AG04449 (cell line): ENCODE measurements at regions not wholly inside any gene's neighbourhood (a gene's known extent, or its start where the extent isn't known, plus 50 kb on each side); places are given as distances from the start of the nearest gene placed in this dataset.
"Not testable (repeated sequence)": the region's sequence is repeated elsewhere in the genome, so short reads cannot be mapped to it uniquely, and the experiment has no call there.

Experiments used
- CTCF ChIA-PET: fragments of 350-600 bp; formaldehyde crosslinking; extraction: SDS; loops from one replicate; lab custom pipeline; 2021; ENCODE audit warnings: antibody characterized with exemption; lab: Yijun Ruan, JAX
- POLR2A ChIA-PET: fragments of 400-600, 350-600 bp; formaldehyde crosslinking; extraction: SDS; loops from one replicate; lab custom pipeline; 2020; ENCODE audit warnings: antibody characterized with exemption, inconsistent platforms; lab: Yijun Ruan, JAX
- DNase-seq: peaks from one replicate; pipeline ENCODE4 v3.0.0-alpha.2; 2010; ENCODE audit warnings: low read depth, low spot score
- H3K4me3 ChIP-seq: 2 replicates; pipeline ENCODE4 v1.5.1; 2011; ENCODE audit warnings: low read depth, mild to moderate bottlenecking, control low read depth, low read length
- TF ChIP-seq, protein P1 (sequence below): IDR thresholded peaks from one replicate; pipeline ENCODE4 v1.5.1; 2011; ENCODE audit warnings: mild to moderate bottlenecking, moderate library complexity, low read length, control low read depth, inconsistent platforms; ENCODE audit not compliant: insufficient read depth; ENCODE audit errors: missing control alignments

DNA sequence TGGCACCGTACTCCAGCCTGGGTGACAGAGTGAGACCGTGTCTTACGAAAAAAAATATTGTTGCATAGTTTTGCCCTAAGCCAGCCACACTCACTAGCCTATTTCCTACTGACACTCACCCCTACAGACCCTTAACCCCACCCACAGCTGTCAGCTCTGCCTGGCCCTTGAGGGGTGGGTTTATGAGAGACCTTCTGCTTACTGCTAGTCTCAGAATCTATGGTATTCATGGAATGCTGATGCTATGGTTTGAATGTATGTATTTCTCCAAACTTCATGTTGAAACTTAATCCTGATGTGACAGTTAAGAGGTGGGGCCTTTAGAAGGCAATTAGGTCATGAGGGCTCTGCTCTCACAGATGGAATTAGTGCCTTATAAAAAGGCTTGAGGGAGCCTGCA is 79.2 kb upstream of the LRCH1 start:
- no peak for DNase-seq
- no peak overlapping the region for H3K4me3 ChIP-seq
- TF ChIP-seq, protein P1, sequence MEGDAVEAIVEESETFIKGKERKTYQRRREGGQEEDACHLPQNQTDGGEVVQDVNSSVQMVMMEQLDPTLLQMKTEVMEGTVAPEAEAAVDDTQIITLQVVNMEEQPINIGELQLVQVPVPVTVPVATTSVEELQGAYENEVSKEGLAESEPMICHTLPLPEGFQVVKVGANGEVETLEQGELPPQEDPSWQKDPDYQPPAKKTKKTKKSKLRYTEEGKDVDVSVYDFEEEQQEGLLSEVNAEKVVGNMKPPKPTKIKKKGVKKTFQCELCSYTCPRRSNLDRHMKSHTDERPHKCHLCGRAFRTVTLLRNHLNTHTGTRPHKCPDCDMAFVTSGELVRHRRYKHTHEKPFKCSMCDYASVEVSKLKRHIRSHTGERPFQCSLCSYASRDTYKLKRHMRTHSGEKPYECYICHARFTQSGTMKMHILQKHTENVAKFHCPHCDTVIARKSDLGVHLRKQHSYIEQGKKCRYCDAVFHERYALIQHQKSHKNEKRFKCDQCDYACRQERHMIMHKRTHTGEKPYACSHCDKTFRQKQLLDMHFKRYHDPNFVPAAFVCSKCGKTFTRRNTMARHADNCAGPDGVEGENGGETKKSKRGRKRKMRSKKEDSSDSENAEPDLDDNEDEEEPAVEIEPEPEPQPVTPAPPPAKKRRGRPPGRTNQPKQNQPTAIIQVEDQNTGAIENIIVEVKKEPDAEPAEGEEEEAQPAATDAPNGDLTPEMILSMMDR: no peak
- CTCF ChIA-PET: no interaction called here
- POLR2A ChIA-PET: no interaction called here

DNA sequence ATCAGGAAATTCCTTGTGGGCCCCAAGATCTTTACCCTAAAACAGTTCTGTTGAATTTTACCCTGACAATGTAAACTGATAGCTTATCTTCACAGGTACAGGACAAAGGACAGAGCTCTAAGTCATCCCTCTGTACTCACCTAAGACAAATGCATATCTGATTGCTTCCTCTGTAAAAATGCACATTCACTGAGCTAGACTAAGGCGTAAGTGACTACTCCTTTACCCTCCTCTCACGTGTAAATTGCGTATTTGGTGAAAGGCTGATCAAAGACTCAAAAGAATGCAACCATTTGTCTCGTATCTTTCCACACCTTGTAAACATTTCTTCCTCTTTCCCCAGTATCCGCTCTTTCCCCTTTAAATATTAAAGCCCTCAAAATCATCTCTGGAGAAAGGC is 80.6 kb upstream of the LRCH1 start:
- no peak for DNase-seq

DNA sequence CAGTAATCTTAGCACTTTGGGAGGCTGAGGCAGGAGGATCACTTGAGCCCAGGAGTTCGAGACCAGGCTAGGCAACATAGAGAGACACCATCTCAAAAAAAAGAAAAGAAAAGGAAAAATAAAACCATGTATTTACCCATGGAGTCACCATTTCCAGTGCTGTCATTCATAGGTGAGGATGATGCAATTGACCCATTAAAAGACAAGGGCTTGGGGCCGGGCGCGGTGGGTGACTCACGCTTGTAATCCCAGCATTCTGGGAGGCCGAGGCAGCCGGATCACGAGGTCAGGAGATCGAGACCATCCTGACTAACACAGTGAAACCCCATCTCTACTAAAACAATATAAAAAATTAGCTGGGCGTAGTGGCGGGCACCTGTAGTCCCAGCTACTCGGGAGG is 82.6 kb upstream of the RUBCNL start:
- DNase-seq, H3K4me3 ChIP-seq, POLR2A ChIA-PET: not testable (repeated sequence)
- CTCF ChIA-PET: interaction anchor here (1.1 to 1.9 kb wide), 2 partner anchors 19 to 24 kb away, joined by 5 read pairs; no protein-coding TSS in a partner anchor

More for the DNA sequence above, 80.6 kb upstream of the LRCH1 start:
- no peak overlapping the region for H3K4me3 ChIP-seq
- POLR2A ChIA-PET: no interaction called here
- CTCF ChIA-PET: no interaction called here
- TF ChIP-seq, protein P1: no peak

DNA sequence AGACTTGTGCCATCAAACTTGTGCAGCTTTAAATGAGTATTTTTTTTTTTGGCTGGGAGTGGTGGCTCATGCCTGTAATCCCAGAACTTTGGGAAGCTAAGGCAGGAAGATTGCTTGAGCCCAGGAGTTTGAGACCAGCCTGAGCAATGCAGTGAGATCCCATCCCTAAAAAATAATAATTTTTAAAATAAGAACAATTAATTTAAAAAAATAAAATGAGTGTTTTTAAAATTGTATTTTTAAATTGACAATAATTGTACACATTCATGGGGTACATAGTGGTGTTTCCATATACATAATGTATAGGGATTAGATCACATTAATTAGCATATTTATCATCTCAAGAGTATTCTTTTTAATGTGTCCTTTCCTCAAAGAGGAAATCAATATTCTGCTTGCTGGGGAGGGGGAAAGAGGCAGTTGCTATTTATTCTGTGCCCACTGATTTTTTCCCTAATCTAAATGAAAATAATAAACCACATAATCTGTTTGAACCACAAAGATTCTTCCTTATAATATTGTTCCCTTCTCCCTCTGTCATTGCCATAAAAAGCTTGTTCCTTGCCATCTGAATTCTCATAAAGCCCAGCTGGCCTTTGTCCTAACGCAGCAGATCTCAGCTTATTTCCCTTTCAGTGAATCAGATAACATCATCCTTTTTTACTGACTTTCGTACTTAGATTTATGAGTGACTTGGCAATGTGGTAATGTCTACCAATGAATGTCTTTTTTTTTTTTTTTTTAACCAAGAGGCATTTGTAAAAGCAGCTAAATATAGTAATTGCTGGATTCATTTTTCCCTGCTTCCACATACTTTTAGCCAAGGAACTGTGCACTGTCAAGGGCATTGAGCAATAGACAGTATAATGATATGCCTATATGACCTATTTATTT is 81.8 kb upstream of the RUBCNL start:
- H3K4me3 ChIP-seq: no peak overlapping the region
- ChIA-PET CTCF (interaction anchor here (1.1 to 1.9 kb wide), 2 partner anchors 20 to 25 kb away, joined by 5 read pairs; no protein-coding TSS in a partner anchor), POLR2A (interaction anchor here (0.7 kb wide), 1 partner anchor 19 kb away, joined by 4 read pairs; no protein-coding TSS in a partner anchor)
- peak; percentile 66 for DNase-seq
- TF ChIP-seq, protein P1: no peak

DNA sequence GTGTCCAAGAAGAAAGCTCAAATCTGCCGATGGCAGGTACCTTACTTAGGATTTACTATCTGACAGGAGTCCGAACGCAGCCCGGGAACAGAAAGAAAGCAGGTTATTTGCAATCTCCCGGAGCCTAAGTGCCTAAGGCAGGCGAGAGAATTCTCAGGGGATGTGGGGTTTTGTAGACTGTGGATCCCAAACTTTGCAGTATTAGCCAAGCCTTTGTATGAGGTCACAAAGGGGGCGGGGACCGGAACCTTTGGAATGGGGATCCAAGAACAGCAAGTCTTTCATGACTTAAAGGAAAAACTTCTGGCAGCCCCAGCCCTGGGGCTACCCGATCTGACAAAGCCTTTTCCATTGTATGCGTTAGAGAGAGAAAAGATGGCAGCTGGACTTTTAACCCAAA is 80.6 kb upstream of the RUBCNL start:
- DNase-seq, POLR2A ChIA-PET, CTCF ChIA-PET: not testable (repeated sequence)

DNA sequence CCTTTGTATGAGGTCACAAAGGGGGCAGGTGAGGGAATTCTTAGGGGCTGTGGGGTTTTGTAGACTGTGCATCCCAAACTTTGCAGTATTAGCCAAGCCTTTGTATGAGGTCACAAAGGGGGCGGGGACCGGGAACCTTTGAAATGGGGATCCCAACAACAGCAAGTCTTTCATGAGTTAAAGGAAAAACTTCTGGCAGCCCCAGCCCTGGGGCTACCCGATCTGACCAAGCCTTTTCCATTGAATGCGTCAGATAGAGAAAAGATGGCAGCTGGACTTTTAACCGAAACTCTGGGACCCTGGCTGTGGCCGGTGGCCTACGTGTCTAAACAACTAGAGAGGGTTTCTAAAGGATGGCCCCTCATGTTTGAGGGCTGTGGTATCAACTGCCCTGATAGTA is 79.0 kb upstream of the RUBCNL start:
- H3K4me3 ChIP-seq, POLR2A ChIA-PET, CTCF ChIA-PET, DNase-seq: not testable (repeated sequence)

More for the DNA sequence above, 80.6 kb upstream of the RUBCNL start:
- H3K4me3 ChIP-seq: not testable (repeated sequence)

- H3K4me3 ChIP-seq: no peak overlapping the region
- TF ChIP-seq, protein P1: no peak
- ChIA-PET CTCF (no interaction called here), POLR2A (no interaction called here)
- no peak for DNase-seq
These were observed 76.7 kb upstream of the RUBCNL start for GRCh38 chr13:46463719-46464118.

DNA sequence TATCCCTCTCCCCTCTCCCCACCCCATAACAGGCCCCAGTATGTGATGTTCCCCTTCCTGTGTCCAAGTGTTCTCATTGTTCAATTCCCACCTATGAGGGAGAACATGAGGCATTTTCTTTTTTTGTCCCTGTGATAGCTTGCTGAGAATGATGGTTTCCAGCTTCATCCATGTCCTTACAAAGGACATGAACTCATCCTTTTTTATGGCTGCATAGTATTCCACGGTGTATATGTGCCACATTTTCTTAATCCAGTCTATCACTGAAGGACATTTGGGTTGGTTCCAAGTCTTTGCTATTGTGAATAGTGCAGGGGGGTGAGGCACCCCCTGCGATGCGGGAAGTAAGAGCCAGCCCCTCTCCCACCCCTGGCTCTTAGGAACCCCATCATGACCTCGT is 73.2 kb upstream of the RUBCNL start:
- POLR2A ChIA-PET, H3K4me3 ChIP-seq, CTCF ChIA-PET, DNase-seq: not testable (repeated sequence)

GRCh38 chr13:46457255-46457654 is 70.2 kb upstream of the RUBCNL start:
- POLR2A ChIA-PET, DNase-seq, CTCF ChIA-PET, H3K4me3 ChIP-seq: not testable (repeated sequence)
